GM21526 (cell line): ENCODE measurements at regions not wholly inside any gene's neighbourhood (a gene's known extent, or its start where the extent isn't known, plus 50 kb on each side); places are given as distances from the start of the nearest gene placed in this dataset.
A peak's percentile ranks its signal among the peaks of the same experiment; 100 is the strongest.

Experiments
- ATAC-seq: cut with Tn5 transposase; IDR thresholded peaks from one replicate; pipeline ENCODE4 v1.9.1; 2021; ENCODE audit warnings: moderate library complexity; ENCODE audit not compliant: unreplicated experiment, low FRiP score

DNA sequence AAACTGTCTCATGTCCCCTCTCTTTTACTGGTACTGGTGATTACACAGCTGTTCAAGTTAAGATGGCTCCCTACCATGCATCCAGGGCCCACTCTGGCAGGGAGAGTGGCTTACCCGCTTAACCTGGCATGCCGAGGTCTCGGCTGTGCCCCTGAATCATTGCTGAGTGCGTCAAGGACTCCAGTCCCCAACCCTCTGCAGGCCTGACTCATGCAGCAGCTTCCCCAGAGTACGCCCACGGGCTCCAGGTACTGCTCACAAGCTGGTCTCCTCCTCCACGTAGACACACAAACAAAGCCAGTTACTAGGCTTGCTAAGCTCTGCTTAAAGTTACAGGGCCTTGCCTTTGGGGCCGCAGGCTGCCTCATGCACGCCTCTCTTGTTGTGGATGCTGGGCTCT lies 447.4 kb downstream of the COG6 start:
- ATAC-seq, result no peak

GRCh38 chr13:40103864-40104263 lies 448.4 kb downstream of the COG6 start:
- ATAC-seq, result no peak

DNA sequence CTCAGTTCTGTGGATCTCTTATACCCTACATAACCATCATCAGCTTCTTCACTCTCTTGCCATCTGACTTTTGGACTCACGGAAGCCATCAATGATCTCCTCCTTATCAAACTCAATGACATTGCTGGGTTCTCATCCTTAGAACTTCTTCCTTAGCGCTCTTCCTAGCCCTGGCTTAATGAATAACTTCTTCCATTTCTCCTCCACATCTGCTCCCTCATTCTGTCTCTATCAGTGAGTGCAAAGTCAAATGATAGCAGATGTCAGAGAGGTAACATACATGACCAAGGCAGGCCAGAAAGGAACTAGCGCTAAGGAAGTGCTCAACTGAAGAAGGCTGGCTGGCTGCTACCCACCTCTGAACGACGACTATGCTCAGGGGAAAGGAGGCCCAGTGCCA lies 449.8 kb downstream of the COG6 start:
- ATAC-seq, result no peak

GRCh38 chr13:40109351-40109844 lies 453.9 kb downstream of the COG6 start:
- no peak for ATAC-seq

- ATAC-seq, result no peak
Observed at GRCh38 chr13:40113643-40114304, 458.3 kb downstream of the COG6 start.

DNA sequence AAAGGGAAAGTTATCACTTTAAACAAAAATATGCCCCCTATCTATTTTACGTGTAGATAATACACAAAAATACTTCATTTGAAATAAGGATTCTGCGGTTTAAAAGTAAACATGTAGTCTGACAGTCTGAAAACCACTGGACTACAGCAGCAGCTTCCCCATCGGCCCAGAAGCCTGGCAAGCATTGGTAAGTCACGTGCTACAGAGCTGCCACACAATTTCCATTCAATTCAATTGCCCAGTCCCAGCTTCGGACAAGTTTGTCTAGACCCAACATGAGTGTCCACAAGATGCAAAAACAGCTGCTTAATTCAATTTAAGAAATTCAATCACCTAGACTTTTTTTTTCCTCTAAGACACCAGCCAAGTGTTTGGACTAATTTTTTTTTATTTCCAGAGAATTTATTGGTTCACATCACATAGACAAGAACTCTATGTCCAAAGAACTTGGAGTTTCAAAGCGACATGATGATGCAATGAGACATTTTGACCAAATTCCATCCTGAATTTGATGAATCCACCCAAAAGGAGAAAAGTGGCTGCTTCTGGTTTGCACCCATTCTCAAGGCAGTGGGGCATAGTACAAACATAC lies 458.9 kb downstream of the COG6 start:
- ATAC-seq, result no peak

GRCh38 chr13:40115426-40115825 lies 460.0 kb downstream of the COG6 start:
- no peak for ATAC-seq

GRCh38 chr13:40116008-40116407 lies 460.5 kb downstream of the COG6 start:
- peak; percentile 53 for ATAC-seq

- ATAC-seq, result no peak
Observed at GRCh38 chr13:40118337-40118736, 462.9 kb downstream of the COG6 start.

- no peak for ATAC-seq
Observed at GRCh38 chr13:40119852-40120251, 464.4 kb downstream of the COG6 start.

GRCh38 chr13:40120288-40120687 lies 464.8 kb downstream of the COG6 start:
- no peak for ATAC-seq

- ATAC-seq, result no peak
Observed at GRCh38 chr13:40120781-40121180, 465.3 kb downstream of the COG6 start.

DNA sequence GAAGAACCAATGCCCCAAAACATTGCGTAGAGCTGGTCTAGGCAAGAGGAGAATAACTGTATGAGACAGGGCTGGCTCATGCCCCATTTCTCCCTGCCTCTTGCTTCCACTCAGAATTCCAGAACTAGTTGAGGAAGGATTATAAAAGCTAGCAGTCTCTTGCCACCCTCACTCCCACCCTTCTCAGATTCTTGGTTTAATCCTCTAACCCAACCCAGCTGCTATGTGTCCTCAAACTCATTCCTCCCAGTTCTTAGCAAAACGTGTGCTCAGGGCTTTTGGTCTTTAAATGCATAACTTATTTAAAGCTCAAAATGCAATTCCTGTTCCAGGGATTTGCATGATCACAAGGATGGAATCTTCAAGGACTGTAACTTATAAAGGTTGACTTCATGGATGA lies 466.3 kb downstream of the COG6 start:
- ATAC-seq, result no peak

DNA sequence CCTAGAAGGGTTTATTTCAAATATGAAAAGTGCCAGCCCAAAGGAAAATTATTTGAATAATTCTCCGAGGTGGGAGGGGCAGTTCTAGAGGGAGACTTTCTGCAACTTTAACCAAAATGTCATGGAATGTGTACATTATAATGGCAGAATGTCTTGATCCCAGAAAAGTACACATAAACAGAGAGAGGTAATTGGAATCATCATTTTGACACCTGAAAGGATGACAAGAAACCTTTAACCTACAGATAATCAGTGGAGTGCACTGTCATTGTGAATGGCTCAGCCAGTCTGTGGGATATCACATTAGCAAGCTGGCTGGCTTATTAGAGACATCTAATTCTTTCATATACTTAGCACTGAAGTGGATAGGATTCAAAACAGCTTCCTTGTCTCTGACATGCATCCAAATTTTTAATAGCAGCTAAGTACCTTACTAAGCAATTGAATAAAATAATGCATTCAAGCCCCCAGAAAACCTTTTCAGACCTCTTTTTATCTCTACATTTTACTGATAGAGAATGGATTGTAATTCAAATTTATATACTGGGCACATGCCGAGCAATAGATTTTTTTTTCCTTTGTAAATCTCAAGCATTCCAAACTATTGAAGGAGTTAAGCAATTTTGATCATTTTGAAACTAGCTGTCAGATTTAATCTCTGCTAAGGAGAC lies 468.6 kb downstream of the COG6 start:
- no peak for ATAC-seq

DNA sequence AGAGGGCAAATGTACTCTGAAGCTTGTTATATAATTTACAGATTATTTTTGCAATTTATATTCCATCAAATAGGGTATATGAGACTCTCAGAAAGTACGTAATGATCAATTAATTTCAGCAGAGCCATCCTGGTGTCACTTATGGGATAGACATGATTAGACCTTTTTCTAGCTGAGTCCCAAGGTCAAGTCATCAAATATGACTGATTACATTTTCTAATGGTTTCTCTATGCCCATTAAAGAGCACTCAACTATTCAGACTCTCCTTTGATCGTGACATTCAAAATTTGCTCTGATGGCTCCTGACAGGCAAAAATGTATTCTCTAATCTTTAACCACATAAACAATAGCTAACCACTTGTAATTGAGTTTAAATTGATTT lies 469.2 kb downstream of the COG6 start:
- ATAC-seq, result no peak

GRCh38 chr13:40125336-40125735 lies 469.9 kb downstream of the COG6 start:
- no peak for ATAC-seq

DNA sequence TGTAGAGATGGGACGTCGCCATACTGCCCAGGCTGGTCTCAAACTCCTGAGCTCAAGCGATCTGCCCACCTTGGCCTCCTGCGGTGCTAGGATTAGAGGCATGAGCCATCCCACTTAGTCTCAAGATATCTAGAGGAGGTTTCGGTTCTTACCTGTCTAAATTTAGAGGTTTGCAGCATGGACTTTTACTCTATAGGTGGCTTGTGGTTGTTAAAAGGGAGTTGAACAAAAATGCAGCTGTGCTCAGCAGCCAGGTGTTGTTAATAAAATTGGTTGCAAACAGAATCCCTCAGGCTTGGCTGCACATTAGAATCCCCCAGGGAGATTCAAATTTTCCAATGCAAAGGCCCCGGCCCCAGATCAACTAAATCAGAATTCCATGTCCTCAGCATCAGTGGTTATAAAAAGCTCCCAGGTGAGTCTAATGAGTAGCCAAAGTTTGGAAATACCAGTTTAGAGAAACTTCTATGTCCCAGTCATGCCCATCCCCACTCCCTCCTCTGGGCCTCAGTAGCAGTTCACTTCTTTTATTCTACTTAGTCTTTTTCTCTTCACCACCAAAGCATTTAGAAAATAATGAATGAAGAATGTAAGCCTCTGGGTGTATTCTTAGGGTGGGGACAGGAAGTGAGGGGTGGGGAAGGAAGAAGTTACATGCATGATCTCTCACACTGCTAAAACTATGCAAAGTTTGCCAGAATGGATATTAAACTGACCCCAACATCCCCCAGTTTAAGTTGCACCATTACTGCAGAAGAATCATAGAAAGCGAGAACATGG lies 471.0 kb downstream of the COG6 start:
- ATAC-seq, result no peak

- no peak for ATAC-seq
Observed at GRCh38 chr13:40127476-40127875, 472.0 kb downstream of the COG6 start.

GRCh38 chr13:40127925-40128324 lies 472.5 kb downstream of the COG6 start:
- ATAC-seq, result no peak

DNA sequence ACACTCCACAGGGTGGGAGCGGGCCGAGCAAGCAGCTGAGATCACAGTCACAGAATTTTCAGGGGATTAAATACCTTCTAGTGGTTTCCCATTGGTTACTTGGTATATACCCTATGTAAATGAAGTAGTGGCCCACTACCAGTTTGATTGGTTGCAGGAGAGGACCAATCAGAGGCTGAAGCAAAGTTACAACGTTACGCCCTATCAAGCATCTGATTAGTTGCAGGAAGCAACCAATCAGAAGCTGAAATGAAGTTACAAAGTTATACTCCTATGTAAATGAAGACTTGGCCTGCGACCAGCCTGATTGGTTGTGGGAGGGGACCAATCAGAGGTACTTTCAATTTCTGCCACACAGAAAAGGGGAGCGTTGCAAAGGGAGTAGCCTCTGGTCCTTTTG lies 474.0 kb downstream of the COG6 start:
- ATAC-seq, result no peak
